NB4 (cell line): ENCODE measurements at regions not wholly inside any gene's neighbourhood (a gene's known extent, or its start where the extent isn't known, plus 50 kb on each side); places are given as distances from the start of the nearest gene placed in this dataset.

ENCODE experiments used
- POLR2A ChIP-seq: IDR thresholded peaks from 2 replicates; pipeline ENCODE4 v1.6.1; 2011; ENCODE audit warnings: mild to moderate bottlenecking; ENCODE audit not compliant: insufficient read length; ENCODE audit errors: extremely low read depth
- TF ChIP-seq, protein P1 (sequence below): IDR thresholded peaks from one replicate; pipeline ENCODE4 v1.5.1; 2012; ENCODE audit warnings: low read depth, low read length

DNA sequence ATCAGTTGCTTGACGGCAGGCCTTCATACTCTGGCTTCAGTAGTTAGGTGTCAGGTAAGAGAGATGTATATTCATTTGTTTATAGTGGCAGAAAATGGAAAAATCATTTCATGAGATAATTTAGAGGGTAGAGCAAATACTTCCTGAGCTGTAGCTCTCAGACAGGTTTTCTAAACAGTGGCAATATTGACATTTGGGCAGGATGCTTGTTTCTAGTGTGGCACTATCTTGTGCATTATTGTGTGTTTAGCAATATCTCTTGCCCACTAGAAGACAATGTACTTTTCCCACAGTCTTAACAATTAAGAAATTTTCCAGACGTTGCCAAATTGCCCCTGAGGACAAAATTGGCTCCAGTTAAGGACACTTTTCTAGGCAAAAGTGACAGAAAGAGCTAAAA is 1143.1 kb downstream of the PLA2G4A start:
- TF ChIP-seq, protein P1, sequence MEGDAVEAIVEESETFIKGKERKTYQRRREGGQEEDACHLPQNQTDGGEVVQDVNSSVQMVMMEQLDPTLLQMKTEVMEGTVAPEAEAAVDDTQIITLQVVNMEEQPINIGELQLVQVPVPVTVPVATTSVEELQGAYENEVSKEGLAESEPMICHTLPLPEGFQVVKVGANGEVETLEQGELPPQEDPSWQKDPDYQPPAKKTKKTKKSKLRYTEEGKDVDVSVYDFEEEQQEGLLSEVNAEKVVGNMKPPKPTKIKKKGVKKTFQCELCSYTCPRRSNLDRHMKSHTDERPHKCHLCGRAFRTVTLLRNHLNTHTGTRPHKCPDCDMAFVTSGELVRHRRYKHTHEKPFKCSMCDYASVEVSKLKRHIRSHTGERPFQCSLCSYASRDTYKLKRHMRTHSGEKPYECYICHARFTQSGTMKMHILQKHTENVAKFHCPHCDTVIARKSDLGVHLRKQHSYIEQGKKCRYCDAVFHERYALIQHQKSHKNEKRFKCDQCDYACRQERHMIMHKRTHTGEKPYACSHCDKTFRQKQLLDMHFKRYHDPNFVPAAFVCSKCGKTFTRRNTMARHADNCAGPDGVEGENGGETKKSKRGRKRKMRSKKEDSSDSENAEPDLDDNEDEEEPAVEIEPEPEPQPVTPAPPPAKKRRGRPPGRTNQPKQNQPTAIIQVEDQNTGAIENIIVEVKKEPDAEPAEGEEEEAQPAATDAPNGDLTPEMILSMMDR: no peak
- TF ChIP-seq POLR2A: no peak
